ENCODE measurements at regions not wholly inside any gene's neighbourhood (a gene's known extent, or its start where the extent isn't known, plus 50 kb on each side); places are given as distances from the start of the nearest gene placed in this dataset.
A peak's percentile ranks its signal among the peaks of the same experiment; 100 is the strongest.
"Not testable (repeated sequence)": the region's sequence is repeated elsewhere in the genome, so short reads cannot be mapped to it uniquely, and the experiment has no call there.

DNA sequence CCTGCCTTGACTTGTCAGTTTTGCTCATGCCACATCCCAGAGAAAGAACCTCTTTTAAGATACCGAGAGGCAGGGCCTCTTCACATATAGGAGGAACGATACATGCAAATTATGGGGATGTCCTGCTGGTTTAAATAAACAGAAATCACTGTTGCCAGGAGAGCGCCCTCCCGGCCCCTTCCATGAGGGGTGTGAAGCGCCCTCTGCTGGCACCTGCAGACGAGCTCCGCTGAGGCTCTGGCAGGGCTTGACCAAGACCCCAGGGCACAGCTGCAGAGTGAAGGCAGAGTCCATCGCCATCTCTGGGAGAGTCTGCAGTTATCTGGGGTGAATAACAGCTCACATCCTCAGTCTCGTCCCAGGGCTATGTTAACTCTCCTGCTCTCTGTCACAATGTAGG is 468.8 kb downstream of the RPIA start:
- DNase-seq (ENCODE audit: low read depth); in situ Hi-C loops (cut with HindIII; ENCODE audit: low pct_unique_long_range_greater_than_20kb, low sequenced_read_pairs): not testable (repeated sequence)

GRCh38 chr2:89161626-89162025 is 470.2 kb downstream of the RPIA start:
- in situ Hi-C loops (cut with HindIII; ENCODE audit: low pct_unique_long_range_greater_than_20kb, low sequenced_read_pairs); DNase-seq (ENCODE audit: low read depth): not testable (repeated sequence)

DNA sequence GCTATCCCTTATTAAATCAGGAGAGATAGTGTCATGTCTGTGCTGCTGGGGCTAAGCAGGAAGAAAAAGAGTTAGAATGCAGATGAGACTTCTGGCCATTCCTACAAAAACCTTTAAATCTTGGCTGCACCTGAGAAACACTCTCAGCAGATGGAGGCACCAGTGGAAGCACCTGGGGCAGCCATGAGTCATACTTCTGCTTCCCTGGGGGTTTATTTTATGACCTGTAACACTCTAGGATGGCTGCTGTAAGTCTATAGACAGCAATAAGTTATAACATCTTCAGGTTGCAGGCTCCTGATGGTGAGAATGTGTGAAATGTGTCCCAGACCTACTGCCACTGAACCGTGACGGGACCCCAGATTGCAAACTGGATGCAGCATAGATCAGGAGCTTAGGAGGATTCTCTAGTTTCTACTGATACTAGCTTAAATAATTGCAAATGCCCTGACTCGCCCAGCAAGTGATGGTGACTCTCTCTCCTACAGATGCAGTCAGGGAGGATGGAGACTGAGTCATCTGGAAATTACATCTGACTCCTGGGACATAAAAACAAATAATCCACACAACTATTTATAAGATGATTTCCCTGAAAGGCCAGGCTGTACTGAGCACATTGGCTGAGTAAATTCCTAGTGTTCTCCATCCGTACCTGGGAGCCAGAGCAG is 479.2 kb downstream of the RPIA start:
- in situ Hi-C loops (cut with HindIII; ENCODE audit: low pct_unique_long_range_greater_than_20kb, low sequenced_read_pairs); DNase-seq (ENCODE audit: low read depth): not testable (repeated sequence)

GRCh38 chr2:89171174-89171519 is 479.7 kb downstream of the RPIA start:
- in situ Hi-C loops (cut with HindIII; ENCODE audit: low pct_unique_long_range_greater_than_20kb, low sequenced_read_pairs); DNase-seq (ENCODE audit: low read depth): not testable (repeated sequence)

- DNase-seq (ENCODE audit: low read depth); in situ Hi-C loops (cut with HindIII; ENCODE audit: low pct_unique_long_range_greater_than_20kb, low sequenced_read_pairs): not testable (repeated sequence)
Observed at GRCh38 chr2:89177004-89177403, 485.5 kb downstream of the RPIA start.

DNA sequence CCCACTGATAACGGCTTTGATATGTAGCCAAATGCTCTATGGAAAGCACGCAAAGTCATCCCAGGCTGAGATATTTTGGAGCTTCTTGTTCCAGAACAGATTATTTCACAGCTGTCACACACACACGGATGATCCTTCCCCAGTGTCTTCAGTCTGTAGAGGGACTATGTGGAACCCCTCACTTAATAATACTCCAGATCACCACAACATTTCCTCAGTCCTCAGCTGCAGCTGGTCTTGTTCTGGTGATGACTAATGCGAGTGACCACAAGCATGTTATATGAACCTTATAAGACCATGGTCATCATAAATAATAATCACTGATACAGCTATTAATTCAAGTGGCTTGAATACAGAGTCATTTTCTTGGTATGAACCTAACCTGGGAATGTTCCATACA is 490.7 kb downstream of the RPIA start:
- in situ Hi-C loops (cut with HindIII; ENCODE audit: low pct_unique_long_range_greater_than_20kb, low sequenced_read_pairs); DNase-seq (ENCODE audit: low read depth): not testable (repeated sequence)

DNA sequence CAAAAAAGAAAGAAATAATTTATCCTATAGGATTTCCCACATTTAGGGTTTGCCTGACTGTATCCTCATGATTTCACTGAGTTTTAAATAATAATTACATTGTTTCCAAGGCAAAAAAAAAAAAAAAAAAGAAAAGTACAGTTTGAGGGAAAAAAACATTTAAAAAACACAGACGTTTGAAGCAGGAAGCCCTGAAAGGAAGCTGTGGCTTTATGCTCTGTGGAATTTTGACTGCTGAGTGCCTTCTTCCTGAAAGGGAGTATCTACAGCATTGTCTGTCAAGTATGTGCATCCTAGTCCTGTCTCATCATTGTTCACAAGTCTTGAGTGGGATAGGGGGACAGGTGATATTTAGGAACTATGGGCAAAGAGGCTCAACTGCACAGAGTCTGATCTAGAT is 493.3 kb downstream of the RPIA start:
- in situ Hi-C loops (cut with HindIII; ENCODE audit: low pct_unique_long_range_greater_than_20kb, low sequenced_read_pairs); DNase-seq (ENCODE audit: low read depth): not testable (repeated sequence)

DNA sequence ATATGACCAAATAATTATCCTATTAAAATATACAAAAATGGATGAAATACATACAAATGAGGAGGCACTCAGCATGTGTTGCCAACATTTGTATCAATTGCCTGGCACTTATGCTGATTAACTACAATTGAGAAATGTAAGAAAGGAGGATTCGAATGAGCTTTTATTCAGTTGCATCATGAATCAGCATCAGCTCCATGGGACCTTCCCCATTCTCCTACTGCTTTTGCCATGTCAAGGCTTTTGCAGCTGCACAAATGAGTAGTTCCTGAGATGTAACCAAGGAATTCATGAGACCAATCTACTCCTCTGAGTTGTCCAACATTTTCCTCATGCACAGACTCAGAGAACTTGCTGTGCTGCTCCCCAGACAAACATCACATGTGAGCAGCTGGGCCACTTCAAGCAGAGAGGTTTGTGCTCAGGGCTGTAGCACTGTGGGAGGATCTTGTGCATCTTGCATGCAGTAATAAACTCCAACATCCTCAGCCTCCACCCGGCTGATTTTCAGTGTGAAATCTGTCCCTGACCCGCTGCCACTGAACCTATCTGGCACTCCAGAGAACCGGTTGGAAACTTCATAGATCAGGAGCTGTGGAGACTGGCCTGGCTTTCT is 504.3 kb downstream of the RPIA start:
- DNase-seq (ENCODE audit: low read depth); in situ Hi-C loops (cut with HindIII; ENCODE audit: low pct_unique_long_range_greater_than_20kb, low sequenced_read_pairs): not testable (repeated sequence)

DNA sequence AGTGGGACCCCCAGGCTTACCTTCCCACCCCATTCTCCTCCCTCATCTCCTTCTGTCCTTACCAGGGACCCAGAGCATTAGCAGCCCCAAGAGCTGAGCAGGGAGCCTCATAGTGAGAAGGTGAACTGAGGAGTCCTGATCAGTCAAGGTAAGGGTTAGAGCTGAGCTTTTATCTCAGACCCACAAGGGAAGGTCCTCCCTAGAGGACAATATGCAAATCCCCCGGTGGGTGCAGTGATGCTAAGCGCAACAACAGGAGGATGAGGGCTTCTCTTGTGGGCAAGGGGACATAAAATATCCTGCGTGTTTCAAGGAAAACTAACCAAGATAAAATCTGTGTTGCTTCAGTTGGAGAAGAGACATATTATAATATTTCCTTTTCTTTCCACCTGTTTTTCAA is 505.2 kb downstream of the RPIA start:
- DNase-seq (ENCODE audit: low read depth); in situ Hi-C loops (cut with HindIII; ENCODE audit: low pct_unique_long_range_greater_than_20kb, low sequenced_read_pairs): not testable (repeated sequence)

- in situ Hi-C loops (cut with HindIII; ENCODE audit: low pct_unique_long_range_greater_than_20kb, low sequenced_read_pairs); DNase-seq (ENCODE audit: low read depth): not testable (repeated sequence)
Observed at GRCh38 chr2:89198026-89198425, 506.6 kb downstream of the RPIA start.

- in situ Hi-C loops (cut with HindIII; ENCODE audit: low pct_unique_long_range_greater_than_20kb, low sequenced_read_pairs); DNase-seq (ENCODE audit: low read depth): not testable (repeated sequence)
Observed at GRCh38 chr2:89199453-89200246, 508.2 kb downstream of the RPIA start.

GRCh38 chr2:89200247-89200527 is 508.7 kb downstream of the RPIA start:
- in situ Hi-C loops (cut with HindIII; ENCODE audit: low pct_unique_long_range_greater_than_20kb, low sequenced_read_pairs); DNase-seq (ENCODE audit: low read depth): not testable (repeated sequence)

DNA sequence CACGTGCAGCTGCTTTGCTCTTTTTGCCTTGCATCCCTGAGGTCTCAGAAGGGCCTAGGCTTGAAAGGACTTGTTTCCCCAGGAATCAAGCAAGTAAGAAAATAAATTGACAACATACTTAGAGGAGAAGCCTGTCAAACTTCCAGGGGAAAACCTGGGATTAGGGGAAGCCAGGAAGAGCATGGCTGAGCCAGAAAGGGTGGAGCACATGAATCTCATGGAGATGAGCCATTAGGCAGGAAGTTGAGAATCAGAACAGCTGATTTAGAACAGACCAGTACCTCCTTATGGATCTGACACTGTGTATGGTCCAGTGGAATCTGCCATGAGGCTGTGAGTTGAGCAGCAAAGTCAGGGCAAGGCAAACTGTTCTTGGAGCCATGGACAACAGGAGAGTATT is 511.0 kb downstream of the RPIA start:
- in situ Hi-C loops (cut with HindIII; ENCODE audit: low pct_unique_long_range_greater_than_20kb, low sequenced_read_pairs); DNase-seq (ENCODE audit: low read depth): not testable (repeated sequence)

DNA sequence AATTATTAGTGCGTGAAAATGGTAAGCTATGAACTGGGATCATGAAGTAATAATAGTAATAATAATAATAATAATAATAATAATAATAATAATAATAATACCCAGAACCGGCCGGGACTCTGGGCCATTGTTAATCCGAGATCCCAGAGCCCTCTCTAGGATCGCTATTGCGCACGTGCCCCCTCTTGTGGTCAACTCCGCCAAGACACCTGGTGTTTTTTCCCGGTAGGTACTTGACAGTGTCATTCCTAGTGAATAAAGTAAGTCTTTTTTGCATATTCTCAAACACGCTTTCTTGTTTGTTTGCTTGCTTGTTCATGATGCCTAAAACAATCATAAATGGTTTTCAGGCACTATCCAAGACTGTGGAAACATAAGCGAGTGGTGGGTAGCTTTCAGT is 513.7 kb downstream of the RPIA start:
- in situ Hi-C loops (cut with HindIII; ENCODE audit: low pct_unique_long_range_greater_than_20kb, low sequenced_read_pairs) = not testable (repeated sequence)
- peak; percentile 5 for DNase-seq (ENCODE audit: low read depth)

- peak; percentile 24 for DNase-seq (ENCODE audit: low read depth)
- in situ Hi-C loops (cut with HindIII; ENCODE audit: low pct_unique_long_range_greater_than_20kb, low sequenced_read_pairs) = not testable (repeated sequence)
Observed at GRCh38 chr2:89208144-89208932, 516.9 kb downstream of the RPIA start.

GRCh38 chr2:89213151-89213550 is 521.7 kb downstream of the RPIA start:
- in situ Hi-C loops (cut with HindIII; ENCODE audit: low pct_unique_long_range_greater_than_20kb, low sequenced_read_pairs) = not testable (repeated sequence)
- DNase-seq (ENCODE audit: low read depth) = peak; percentile 2

DNA sequence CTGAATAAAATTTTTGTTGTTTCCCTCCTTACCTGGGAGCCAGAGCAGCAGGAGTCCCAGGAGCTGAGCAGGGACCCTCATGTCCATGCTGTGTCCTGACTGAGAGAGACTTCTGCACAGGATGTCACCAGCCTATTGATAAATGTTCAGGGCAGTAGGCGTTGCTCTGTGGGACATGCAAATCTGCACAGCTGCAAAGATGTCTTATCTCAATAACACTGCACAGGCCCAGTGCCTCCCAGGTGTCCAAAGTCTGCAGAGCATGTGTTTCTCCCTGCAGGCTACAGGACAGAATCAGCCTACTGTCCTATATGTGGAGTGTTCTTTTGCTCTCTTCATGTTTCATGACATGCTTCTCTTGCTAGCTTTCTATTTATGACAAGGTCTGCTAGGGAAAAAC is 522.3 kb downstream of the RPIA start:
- in situ Hi-C loops (cut with HindIII; ENCODE audit: low pct_unique_long_range_greater_than_20kb, low sequenced_read_pairs) = not testable (repeated sequence)

DNA sequence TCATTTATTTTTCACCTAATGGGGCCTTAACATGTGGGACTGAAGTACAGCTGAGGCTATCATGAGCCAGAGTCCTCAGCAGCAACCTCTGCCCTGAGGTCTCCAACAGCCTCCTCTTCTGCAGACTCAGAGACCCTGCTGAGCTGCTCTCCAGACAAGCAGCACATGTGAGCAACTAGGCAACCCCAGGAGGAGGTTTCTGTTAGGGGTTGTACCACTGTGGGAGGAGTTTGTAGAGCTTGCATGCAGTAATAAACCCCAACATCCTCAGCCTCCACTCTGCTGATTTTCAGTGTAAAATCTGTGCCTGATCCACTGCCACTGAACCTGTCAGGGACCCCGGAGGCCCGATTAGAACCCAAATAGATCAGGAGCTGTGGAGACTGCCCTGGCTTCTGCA is 530.0 kb downstream of the RPIA start:
- in situ Hi-C loops (cut with HindIII; ENCODE audit: low pct_unique_long_range_greater_than_20kb, low sequenced_read_pairs) = not testable (repeated sequence)

More for the DNA sequence above, 522.3 kb downstream of the RPIA start:
- not testable (repeated sequence) for DNase-seq (ENCODE audit: low read depth)

More for the DNA sequence above, 530.0 kb downstream of the RPIA start:
- not testable (repeated sequence) for DNase-seq (ENCODE audit: low read depth)

Measured in Caki2 (cell line).